DMS153 (cell line): ENCODE measurements at regions not wholly inside any gene's neighbourhood (a gene's known extent, or its start where the extent isn't known, plus 50 kb on each side); places are given as distances from the start of the nearest gene placed in this dataset.
"Not testable (repeated sequence)": the region's sequence is repeated elsewhere in the genome, so short reads cannot be mapped to it uniquely, and the experiment has no call there.

Experiments used
- DNase-seq: peaks from one replicate; lab custom pipeline; 2025; lab: John Stamatoyannopoulos, UW

DNA sequence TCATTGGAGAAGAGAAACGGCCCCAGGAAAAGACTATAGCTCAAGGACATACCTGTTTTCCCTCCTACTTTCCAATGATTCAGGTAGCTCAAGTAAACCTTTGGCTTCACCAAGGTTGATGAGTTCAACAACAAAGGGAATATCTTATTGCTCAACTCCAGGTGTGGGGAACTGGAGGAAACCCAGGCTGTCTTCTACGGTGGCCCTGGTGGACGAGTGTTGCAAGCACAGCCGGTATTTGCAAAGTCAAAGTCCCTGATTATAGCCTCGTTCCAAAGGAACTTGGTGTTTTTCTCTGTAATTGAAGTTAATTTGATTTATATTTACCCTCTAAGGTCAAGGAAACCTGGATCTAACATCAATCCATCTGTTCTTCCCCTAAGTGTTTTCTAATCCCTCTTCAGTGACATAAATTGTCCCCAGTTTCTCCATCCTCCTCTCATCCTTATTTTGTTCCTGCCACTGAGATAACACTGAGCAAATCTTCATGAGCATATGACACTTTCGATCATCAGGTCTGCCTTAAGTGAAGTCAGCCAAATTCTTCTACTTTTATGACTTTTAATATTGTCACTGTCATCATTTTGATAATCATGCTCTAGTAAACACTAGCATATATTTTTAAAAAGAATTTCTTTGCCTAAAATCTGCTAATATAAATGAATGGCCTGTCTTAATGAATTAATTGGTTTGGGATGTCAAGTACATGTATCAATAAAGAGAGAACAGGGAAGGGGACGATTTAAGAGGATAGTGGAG lies 174.6 kb upstream of the TBX3 start:
- DNase-seq = no peak

DNA sequence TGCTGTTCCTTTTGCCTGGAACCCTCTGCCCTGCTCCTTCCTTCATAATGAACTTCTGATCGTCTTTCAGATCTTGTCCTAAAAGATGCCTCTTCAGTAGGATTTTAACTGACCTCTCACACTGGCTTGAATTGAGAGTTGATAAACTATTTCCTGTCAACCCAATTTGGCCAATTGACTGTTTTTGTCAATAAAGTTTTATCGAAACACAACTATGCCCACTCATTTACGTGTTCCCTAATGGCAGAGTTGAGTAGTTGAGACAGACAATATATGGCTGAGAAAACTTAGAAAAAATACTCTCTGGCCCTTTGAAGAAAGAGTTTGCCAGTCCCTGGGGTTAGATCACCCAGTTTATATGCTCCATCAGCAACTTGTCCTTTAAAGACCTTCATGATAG lies 171.7 kb upstream of the TBX3 start:
- DNase-seq = no peak

DNA sequence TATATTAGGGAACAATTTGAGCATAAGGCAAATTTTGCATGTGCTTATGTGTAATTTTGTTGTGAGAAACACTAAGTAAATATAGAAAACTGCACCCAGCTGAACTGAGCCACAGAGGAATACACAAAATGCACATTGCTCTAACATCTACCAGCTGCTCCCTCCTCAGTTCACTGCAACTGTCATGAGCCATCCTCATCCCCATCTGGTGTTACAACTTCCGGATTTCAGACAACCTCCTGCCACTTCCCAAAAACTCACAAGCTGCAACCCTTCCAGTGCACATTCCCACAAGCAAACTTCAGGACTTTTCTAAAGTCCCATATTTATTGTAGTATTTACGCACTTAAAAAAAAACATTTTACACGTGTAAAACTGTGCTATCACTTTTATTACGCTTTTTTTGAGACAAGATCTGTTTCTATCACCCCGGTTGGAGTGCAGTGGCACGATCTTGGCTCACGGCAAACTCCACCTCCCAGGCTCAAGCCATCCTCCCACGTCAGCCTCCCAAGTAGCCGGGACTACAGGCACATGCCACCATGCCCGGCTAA lies 169.1 kb upstream of the TBX3 start:
- no peak for DNase-seq

GRCh38 chr12:114851981-114852380 lies 168.0 kb upstream of the TBX3 start:
- DNase-seq = no peak

- no peak for DNase-seq
Measured at GRCh38 chr12:114850661-114851275, 166.8 kb upstream of the TBX3 start.

DNA sequence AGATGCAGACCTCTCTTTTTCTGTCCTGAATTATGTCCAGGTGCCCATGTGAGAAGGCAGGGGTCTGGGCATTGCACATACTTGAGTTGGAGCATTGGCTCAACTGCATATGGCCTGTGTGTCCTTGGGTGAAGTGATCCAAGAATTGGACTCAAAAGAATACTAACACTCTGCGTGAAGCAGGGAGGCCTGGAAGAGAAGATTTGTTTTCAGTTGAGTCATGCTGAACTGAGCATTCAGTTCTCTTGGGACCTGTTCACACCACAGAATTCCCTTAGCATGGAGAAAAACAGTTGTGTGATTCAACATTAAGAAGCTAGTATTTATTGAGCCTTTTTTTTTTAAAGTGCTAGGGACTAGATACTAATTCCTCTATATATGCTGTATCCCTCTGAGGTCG lies 164.7 kb upstream of the TBX3 start:
- DNase-seq = no peak

GRCh38 chr12:114847441-114848035 lies 163.6 kb upstream of the TBX3 start:
- no peak for DNase-seq

- no peak for DNase-seq
Measured at GRCh38 chr12:114846771-114847170, 162.8 kb upstream of the TBX3 start.

GRCh38 chr12:114841557-114842251 lies 157.7 kb upstream of the TBX3 start:
- no peak for DNase-seq

GRCh38 chr12:114838480-114838879 lies 154.5 kb upstream of the TBX3 start:
- DNase-seq = no peak

- DNase-seq = no peak
Measured at GRCh38 chr12:114836609-114837008, 152.6 kb upstream of the TBX3 start.

- no peak for DNase-seq
Measured at GRCh38 chr12:114835031-114835430, 151.1 kb upstream of the TBX3 start.

DNA sequence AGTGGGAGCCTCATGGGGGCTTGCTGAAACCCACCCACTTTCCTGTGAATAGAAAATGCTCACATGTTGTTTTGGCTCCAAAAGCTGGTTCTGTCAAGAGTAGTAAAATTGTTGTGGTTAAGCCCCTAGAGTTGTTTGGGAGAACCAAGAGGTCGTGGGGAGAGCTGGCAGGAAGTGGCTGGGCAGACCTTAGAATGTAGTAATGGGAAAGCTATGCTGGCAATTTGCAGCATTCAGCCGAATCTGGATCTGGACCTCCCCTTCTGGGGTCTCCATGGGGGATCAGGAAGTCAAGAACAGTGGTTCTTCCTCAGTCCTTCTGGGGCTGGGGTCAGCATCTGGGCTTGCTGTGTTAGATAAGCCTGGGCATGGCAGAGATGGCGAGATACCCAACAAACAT lies 150.6 kb upstream of the TBX3 start:
- no peak for DNase-seq

- DNase-seq = no peak
Measured at GRCh38 chr12:114829833-114830232, 145.9 kb upstream of the TBX3 start.

- DNase-seq = not testable (repeated sequence)
Measured at GRCh38 chr12:114829244-114829643, 145.3 kb upstream of the TBX3 start.

- no peak for DNase-seq
Measured at GRCh38 chr12:114827461-114827860, 143.5 kb upstream of the TBX3 start.

DNA sequence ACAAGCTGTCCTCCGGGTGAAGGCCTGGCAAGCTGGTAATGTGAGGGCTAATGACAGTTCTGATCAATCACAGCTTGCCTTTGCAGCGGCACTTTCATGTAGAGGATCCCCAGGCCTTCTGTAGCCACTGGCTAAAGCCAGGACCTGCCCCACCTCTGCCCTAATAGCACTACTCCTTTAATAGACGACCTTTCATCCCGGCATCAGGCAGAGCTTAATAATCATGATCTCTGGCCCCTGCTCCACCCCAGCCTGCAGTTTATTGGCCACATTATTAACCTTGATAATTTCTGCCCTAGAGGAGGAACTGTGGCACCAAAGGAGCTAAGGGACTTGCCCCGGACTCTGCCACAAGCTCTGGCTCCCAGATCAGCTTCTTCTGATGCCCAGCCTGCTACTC lies 142.3 kb upstream of the TBX3 start:
- DNase-seq = no peak

DNA sequence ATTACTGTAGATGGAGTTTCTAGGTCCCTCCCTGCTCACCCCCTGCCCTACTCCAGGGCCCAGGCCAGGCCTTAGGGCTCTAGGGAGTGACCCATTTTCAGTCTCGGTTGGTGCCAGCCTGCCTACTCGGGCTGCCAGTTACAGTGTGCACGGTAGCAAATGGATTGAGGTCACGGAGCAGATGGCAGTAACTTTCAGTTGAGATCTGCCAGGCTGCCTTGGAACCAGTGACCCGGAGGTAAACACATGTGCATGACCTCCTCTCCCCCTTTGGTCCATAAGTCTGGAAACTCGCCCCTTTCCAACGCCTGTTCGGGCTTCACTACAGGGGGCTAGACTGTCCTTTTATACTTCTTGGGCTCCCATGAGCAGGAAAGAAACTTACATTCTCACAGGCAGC lies 139.7 kb upstream of the TBX3 start:
- no peak for DNase-seq

- no peak for DNase-seq
Measured at GRCh38 chr12:114821570-114821969, 137.6 kb upstream of the TBX3 start.

- no peak for DNase-seq
Measured at GRCh38 chr12:114820796-114821195, 136.8 kb upstream of the TBX3 start.

DNA sequence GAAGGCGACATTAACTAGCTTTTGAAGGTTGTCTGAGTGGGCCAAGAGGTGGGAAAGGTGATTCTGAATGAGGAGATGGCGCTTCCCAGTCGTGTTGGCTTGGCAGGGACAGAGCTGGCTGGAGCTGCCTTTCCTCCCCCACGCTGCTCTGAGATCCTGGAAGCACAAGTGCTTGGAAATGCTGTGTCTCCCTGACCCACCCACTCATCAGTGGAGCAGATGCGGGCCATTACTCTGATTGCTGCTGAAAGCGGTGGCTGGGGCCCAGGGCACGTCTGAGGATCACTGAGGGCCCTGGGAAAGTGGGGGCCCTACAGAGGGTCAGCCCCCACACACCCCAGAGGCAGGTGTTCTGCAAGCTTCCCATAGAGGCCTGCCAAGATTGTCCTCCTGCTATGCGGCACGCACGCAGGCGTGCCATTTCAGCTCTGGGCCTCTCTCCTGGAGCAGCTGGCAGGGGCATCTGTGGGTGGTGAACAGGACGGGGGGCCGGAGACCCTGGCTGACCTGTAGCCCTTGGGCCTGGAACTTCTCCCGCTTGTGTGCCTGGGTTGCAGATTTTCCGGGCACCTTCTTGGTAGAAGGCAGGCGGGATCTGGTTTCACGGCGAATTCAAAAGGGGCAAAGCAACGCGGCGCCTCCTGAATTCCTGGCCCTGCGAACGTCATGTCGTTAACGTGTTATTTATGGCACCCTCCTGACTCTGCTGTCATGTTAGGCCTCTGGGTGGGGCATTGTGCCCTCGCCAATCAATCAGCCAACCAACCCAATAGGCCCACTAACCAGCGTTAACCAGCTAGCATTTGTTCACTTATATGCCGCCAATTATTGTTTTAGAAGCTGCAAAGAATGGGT lies 133.8 kb upstream of the TBX3 start:
- DNase-seq = peak; percentile 72
